HG03575 (cell line): ENCODE measurements at regions not wholly inside any gene's neighbourhood (a gene's known extent, or its start where the extent isn't known, plus 50 kb on each side); places are given as distances from the start of the nearest gene placed in this dataset.
A peak's percentile ranks its signal among the peaks of the same experiment; 100 is the strongest.

Experiments used
- ATAC-seq: cut with Tn5 transposase; IDR thresholded peaks from one replicate; pipeline ENCODE4 v1.9.1; 2021; ENCODE audit not compliant: unreplicated experiment, insufficient number of reproducible peaks, low FRiP score; ENCODE audit errors: extremely low read depth

DNA sequence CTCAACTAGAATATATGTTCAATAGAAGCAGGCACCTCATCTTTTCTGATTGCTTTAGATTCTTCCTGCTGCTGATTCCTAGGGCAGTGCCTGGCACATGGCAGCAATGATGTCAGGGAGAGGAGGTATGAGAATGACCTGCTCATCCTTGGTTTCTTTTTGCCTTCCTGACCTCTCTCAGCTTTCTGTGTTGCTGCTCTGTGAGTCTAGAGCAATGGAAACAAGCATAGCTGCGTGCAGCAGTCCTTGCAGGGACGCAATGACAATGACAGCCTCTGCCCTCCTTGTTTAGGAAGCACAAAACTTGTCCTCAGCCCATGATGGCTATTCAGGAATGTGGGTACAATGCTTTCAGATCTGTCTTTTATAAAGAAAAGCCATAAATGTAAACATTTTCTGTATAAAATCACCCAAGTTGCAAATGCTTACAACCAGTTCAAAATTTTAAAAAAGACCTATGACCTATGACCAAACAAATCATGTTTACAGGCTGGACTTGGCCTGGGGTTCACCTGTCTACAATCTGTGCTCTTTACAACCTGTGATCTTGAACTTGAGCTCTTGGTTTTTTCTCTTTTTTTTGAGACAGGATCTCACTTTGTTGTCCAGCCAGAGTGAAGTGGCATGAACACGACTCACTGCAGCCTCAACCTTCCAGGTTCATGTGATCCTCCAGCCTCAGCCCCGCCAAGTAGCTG lies 549.4 kb upstream of the ATP2B1 start:
- no peak for ATAC-seq

DNA sequence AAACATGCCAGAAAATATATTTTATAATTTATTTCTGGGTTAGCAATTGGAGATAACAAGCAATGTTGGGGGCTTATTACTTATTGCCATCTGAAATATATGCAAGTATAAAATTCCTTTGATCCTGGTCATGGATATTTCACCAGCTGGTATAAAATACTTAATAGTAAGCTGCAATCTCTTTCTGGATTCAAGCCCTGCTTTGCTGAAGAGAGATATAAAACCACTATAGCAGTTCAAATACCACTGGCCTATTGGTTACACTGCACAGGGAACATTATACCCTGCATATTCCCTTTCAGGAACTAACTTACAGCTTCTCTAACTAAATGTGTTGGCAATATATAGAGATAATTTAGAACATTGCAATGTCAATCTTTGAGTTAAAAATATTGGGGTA lies 546.2 kb upstream of the ATP2B1 start:
- no peak for ATAC-seq

DNA sequence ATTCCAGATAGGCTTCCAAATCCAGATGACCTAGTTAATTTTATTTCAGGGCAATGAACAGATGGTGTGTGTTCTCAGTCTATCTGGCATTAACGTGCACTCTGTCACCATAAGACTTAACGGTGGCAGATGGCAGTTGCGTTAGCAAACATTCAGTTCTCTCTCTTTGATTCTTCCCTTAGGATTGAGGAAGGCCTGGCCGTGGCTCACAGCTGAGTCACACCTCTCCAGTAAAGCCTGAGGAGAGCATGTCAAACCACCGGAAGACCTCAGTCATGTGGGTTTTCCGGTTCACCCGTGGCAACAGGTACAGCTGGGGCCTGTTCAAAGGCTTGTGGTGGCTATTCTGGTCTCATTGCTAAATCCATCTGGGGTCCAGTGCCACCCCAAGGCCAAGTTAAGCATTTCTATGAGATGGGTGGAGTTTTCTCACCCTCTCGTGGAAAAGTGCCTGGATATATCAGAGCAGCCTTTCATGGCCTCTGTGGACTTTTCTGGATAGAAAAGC lies 545.1 kb upstream of the ATP2B1 start:
- peak; percentile 96 for ATAC-seq

DNA sequence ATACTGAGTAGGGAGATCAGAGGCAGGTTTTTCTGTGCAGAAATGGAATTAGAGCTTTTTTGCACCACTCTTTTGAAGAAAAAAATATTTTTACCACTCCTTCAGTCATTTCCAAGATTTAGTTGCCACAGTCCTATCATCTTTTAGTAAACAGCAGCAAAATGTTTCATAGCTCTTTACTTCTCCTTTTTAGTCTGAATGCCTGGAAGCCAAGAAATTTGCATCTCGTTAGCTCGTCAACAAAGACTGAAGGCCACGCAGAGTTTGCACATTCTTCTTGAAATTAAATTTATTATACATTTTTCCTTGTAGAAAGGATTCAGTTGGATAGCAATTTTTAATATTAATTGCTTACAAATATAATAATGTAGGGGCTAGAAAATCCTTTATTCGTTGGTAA lies 544.5 kb upstream of the ATP2B1 start:
- no peak for ATAC-seq

DNA sequence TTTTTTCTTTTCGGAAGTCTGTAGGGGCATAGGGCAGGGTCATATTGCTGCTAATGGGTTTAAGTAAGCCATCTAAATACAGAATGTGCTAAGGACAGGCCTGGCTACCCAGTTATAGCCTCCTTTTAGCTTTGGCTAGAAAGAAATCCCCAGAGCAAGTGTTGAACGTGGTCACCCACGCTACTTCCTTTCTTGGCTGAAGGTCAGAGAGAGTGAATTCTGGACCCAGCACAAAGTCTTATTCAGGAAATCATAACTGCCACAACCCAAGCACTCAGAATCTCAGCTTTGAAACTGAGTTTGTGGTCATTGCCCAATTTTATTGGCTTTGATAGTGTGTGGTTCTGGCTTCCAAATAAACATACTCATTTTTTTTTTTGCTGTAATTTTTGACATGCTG lies 542.1 kb upstream of the ATP2B1 start:
- no peak for ATAC-seq

DNA sequence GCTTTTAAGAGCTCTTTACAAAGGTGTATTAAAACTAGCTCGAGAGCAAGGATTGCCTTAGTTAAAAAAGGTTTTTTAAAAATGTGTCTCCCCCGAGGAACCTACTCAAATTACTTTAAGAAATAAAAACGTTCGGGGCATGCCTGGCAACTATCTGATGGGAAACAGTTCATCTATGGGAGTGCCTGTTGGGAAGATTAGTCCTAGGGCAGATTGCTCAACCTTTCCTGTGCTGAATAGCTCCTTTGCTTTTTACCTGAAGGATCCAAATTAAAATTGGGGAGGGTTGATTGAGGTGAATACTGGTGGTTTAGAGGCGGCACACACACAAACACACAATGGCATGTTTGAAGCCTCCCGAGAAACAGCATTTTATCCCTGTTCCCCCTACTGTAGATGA lies 541.4 kb upstream of the ATP2B1 start:
- ATAC-seq, result no peak

DNA sequence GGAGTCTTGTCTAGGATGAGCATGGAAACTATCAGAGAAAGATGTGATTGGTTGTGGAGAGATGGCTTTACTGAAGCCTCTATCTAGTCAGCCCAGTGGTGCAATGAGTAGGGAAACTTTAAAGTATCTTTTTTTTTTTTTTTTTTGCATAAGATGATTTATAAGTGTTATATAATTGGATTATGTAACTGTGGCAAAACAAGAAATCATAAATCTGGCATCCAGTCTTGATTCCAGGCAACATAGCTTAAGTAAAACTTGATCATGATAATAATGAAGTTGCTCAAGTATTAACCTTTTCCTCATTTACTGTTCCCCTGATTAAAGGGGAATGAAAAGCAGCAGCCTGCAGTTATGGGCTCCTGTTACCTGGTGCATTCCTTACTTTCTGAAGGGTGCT lies 538.0 kb upstream of the ATP2B1 start:
- no peak for ATAC-seq

DNA sequence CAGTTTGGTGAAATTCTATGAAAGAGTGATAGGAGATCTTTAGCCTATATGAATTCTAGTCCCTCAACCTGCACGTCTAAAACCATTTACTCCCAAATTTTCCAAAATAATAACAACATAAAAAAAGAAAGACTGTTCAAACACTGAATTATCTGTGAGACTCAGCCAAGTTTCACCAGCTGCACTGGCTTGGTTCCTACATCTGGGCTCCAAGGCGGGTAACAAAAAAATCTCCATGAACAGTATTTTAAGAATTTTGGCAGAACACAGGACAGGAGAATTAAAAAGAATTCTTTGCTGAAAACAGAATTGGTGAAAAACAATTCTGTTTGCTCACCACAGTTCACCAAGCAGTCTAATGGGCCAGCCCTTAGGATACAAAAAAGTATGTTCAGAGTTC lies 536.8 kb upstream of the ATP2B1 start:
- no peak for ATAC-seq

DNA sequence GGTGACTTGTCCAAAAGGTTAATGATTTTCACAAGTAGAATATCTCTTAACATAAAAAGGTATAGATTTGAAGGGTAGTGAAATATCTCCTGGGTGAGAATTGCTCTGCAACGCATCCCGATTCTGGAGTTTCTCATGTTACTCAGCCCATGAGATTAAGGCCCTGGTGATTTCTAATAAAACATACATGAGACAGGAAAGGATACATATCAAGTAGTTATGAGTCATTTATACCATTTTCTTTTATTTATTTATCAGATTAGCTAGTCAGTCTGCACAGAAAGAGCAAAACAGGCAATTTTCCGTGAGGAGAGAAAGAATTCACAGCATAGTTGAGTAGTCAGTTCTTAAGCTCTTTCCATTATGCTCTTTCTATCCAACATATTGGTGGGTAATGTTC lies 535.6 kb upstream of the ATP2B1 start:
- ATAC-seq, result no peak

DNA sequence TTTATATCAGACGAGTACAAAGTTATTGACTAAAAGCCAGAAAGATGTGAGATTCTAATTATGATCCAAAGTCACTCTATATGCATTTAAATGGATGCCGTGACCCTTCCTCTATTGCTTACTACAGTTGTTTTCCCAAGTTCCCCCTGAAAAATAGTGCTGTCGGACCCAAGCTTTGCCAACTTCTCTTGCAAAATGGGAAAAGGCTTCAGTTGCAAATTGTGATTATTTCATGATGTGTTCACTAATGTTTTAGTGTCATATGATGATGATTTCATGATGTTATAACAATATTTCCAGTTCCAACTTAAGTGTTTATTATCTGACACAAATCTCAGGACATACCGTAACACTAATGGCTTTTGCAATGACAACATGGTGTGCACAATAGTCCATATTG lies 534.6 kb upstream of the ATP2B1 start:
- ATAC-seq, result no peak

DNA sequence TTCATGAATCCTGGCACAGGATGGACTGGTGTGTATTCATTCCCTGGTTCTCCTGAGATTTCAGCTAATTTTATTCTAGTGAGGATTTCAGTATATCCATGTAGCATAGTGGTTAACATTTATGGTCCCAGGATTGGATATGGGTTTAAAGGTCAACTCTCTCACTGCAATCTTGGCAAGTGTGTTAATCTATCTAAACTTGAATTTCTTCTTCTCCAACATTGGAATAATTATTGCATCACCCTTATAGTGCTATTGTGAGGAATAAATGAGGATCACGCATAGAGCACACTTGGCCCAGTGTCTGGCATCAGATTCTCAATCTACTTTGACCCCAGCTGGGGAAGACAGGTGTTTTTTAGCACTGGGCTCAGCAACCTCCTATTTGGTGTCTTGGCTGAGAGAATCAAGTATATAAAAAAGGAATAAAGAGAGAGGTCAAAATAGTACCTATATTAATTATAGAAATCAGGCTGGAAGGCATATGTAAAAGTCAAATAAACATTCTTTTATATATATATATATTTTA lies 531.2 kb upstream of the ATP2B1 start:
- no peak for ATAC-seq

DNA sequence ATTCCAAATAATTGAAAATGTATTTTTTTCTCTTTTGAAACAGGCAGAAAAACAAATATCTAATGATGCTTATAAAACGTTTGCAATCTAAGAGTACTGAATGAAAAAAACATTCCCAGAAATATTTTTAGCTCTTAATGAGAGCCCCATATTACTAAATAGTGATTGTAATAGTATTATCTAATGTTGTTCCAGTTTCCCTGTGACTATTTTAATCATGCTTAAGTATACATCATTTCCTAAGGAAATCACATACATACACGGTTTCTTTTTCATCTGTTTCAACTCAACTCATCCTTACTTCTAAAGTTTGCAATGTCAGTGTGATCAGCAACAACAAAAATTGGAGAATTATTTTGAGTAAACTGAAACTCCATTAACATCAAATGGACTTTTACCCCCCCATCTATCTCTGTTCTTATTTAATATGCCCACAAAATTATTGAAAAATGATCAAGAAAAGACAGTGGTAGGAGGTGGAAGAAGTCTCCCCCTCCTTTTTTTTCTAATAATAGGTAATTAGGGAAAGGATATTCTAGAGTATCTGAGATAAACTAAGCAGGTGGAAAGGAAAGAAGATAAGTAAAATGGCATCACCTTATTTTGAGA lies 530.1 kb upstream of the ATP2B1 start:
- ATAC-seq, result no peak

DNA sequence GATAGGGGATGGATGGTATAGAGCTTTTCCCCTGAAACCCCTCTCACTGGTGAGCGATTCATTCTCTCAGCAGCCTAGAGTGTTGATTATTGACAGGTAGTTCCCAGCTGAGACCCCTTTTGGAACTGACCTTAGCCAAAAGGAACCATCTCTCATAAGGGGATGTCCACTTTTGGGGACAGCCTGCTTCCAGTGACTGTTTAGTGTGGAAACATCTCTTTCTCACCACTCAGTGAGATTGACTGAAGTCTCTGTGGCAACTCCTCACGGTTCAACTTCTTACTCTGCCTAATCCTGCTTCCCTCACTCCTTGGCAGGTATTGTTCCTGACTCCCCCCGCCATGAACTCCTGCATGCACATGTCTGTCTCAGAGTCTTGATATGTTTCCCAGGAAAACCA lies 529.2 kb upstream of the ATP2B1 start:
- no peak for ATAC-seq

DNA sequence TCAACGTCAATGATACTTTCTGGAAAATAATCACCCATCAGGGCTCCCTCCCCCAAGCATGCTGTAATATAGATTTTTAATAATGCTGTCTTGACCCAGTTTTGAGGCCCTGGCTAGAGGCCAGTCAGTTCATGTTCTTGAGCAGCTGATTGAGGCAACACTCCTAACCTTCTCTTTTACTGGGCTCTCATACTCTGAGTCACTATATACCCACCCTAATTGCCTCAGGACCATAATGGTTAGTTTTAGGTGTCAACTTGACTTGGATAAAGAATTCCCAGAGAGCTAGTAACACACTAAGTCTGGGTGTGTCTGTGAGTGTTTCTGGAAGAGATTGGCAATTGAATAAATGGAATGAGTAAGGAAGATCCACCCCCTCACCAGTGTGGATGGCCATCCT lies 527.0 kb upstream of the ATP2B1 start:
- ATAC-seq, result no peak

DNA sequence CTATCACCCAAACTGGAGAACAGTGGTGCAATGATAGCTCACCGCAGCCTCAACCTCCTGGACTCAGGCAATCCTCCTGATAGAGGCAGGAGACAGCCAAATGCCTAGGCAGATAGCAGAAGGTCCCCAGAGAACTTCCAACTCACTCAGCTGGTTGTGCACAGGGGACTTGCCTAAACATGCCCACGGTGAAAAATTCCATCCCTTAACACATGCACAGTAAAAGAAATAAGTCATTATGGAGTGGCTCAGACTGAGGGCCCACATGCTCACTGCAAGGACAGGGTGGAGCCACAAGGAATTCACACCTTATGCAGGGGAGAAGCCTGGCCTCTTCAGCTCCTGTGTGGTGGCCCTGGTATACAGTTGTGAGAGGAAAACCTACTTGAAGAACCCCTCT lies 525.8 kb upstream of the ATP2B1 start:
- ATAC-seq, result no peak

DNA sequence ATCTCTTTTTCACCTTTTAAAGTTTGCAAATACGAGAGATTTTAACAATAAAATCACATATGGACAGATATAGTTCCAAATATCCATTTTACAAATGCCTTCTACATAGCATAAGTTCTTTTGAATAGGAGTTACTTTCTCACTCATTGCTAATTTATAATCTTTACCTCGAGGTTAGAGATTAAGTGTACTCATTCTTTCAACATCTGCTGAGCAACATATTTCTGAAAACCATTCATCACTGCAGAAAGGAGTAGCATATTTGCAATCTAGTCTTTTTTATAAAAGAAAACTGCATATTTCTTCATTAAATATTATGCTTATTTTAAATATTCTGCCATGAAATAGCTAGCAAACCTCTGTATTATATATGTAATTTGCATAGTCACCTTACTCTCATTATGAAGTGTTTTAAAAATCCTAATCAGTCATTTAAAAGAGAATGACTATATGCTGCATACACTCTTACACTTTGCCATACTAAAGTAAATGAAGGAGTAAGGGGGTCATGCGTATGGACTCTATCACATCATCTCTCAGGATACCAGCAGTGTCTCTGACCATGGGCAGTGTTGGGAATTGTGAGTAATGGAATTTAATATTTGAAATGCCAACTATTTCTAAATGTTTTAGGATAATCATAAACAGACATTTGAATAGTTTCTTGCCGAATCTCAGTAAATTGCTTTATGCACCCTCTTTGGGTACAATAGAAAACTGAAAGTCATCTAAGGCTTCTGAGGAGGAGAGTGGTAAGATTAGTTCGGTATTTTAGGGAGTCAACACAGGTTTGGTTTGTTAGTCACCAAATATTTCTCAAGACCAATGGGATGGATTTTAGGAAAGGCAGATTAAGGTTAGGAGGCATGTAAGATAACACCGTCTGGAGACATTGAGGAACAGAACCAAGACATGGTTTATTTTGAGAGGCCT lies 524.8 kb upstream of the ATP2B1 start:
- no peak for ATAC-seq

DNA sequence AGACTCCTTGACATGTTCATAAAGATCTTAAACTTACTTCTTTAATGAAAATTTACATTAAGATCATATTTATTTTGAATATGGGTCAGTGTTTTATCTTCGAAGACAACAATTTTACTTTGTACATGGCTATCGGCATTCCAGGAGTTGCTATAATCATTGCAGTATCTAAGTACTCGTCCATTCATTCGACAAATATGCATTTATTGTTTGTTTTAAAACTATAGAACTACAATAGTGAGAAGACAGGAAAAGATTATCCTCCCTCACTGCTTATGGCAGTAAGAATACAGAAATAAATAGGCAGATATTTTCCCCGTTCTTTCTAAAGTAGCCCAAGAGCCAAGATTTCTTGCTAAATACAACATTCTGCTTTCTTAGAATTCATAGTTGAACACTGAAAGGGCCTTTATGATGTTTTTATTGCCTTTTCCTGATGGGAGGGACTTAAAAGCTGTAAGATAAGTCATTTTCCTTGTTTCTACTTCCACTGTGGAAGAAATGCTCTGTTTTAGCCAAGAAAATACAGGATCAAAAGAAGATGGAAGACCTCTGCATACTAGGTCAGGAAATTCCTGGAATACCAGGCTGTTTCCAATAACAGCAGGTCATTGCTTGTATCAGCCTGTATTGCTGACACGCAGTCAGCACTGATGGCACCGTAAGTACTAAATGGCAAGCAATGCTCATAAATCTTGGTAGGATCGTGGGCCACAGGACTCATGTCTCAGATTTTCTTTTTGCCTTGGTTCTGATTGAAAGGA lies 521.0 kb upstream of the ATP2B1 start:
- ATAC-seq, result no peak

DNA sequence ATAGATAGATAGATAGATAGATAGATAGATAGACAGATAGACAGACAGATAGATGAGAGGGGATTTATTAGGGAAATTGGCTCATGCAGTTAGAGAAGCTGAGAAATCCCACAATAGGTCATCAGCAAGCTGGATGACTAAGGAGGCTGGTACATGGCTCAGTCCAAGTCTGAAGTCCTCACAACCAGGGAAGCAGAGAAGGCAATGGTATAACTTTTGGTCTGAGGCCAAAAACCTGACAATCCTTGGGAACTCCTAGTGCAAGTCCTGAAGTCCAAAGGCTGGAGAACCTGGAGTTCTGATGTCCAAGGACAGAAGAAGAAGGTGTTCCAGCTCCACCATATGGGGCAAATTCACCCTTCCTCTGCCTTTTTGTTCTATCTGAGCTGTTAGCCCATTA lies 517.6 kb upstream of the ATP2B1 start:
- ATAC-seq, result no peak

DNA sequence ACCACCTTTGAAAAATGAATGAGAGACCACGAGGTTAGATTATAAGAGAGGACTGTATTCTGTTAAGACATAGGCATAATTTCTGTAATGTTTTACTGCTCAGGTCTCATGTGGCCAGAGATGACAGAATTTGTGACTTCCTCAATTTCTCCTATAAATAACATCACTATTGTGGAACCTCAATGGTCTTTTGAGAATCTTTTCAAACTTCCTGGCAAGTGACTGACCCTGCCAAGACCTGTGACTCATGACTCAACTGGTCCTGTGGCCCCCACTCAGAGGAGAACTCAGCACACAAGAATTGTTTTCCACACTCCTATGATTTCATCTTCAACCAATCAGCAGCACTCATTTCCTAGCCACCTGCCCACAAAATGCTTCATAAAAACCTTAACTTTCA lies 508.2 kb upstream of the ATP2B1 start:
- ATAC-seq, result no peak
